GM12891 (cell line): ENCODE measurements at regions not wholly inside any gene's neighbourhood (a gene's known extent, or its start where the extent isn't known, plus 50 kb on each side); places are given as distances from the start of the nearest gene placed in this dataset.
"Not testable (repeated sequence)": the region's sequence is repeated elsewhere in the genome, so short reads cannot be mapped to it uniquely, and the experiment has no call there.

ENCODE experiments used
- DNase-seq: peaks from one replicate; pipeline ENCODE4 v3.0.0; 2011; ENCODE audit warnings: low spot score; ENCODE audit not compliant: insufficient read length
- FAIRE-seq: peaks from 2 replicates; lab custom pipeline; 2011; peaks lifted over from hg19 to GRCh38; lab: Jason Lieb, UNC
- PAX5 ChIP-seq: IDR thresholded peaks from 2 replicates; pipeline ENCODE4 v1.6.1; 2011; ENCODE audit warnings: low read length, moderate library complexity, mild to moderate bottlenecking; ENCODE audit not compliant: insufficient read depth, severe bottlenecking
- POLR2A ChIP-seq: IDR thresholded peaks from 2 replicates; pipeline ENCODE4 v1.6.1; 2011; ENCODE audit warnings: low read depth, low read length, control low read depth
- POLR2AphosphoS5 ChIP-seq: IDR thresholded peaks from 2 replicates; pipeline ENCODE4 v1.6.1; 2011; ENCODE audit warnings: low read depth, low read length, control low read depth
- POU2F2 ChIP-seq: IDR thresholded peaks from 2 replicates; pipeline ENCODE4 v1.6.1; 2011; ENCODE audit warnings: low read depth, mild to moderate bottlenecking, control low read depth, low read length, moderate library complexity
- SPI1 ChIP-seq: IDR thresholded peaks from 2 replicates; pipeline ENCODE4 v1.6.1; 2011; ENCODE audit warnings: low read depth, low read length, control low read depth
- TAF1 ChIP-seq: IDR thresholded peaks from 2 replicates; pipeline ENCODE4 v1.6.1; 2011; ENCODE audit warnings: low read depth, low read length, control low read depth

DNA sequence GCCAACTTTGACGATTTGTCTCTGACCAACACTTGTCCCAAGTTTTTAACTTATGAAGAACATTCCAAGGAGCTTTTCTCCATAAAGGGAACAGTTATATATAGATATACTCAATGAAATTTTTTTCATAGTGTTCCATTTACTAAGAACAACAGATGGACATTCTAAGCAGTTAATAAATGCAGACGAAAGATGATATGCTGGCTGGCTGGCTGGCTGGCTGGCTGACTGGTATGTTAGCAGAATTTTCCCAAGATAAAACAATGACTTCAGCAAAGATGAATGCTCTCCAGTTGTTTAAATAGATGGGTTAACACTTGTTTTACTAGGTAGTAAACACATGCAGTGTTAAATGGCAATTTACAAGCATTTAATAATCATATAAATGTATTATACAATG lies 62.2 kb downstream of the SPANXN3 start:
- TF ChIP-seq POLR2AphosphoS5 (no peak), SPI1 (no peak), POLR2A (no peak), POU2F2 (no peak), TAF1 (no peak), PAX5 (no peak)
- DNase-seq (no peak), FAIRE-seq (no peak)

- no peak for TF ChIP-seq SPI1
- peak; percentile 55 for FAIRE-seq
- DNase-seq: no peak
These were observed 79.8 kb downstream of the SPANXN3 start for GRCh38 chrX:143437439-143437838.

DNA sequence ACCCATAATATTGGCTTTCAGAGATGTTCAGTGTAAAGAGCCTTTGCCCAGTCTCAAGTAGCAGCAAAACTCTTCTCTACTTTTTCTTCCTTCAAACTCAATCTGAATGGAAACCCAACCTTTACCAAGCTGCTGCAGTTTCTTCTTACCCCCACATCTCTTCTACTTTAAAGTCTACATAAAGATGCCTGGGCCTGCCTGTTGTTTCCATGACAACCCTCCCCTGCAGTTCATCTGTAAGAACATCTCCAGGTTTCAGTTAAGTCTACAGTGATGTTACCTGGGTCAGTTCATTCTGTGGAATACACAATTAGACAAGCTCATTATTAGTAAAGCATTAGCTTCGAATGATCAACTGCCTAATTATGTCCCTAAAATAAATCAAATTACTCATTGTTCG lies 81.4 kb downstream of the SPANXN3 start:
- no peak for DNase-seq
- no peak for TF ChIP-seq POLR2AphosphoS5
- no peak for TF ChIP-seq TAF1
- TF ChIP-seq POLR2A: no peak
- TF ChIP-seq PAX5: no peak
- no peak for TF ChIP-seq SPI1
- TF ChIP-seq POU2F2: no peak
- FAIRE-seq: no peak

DNA sequence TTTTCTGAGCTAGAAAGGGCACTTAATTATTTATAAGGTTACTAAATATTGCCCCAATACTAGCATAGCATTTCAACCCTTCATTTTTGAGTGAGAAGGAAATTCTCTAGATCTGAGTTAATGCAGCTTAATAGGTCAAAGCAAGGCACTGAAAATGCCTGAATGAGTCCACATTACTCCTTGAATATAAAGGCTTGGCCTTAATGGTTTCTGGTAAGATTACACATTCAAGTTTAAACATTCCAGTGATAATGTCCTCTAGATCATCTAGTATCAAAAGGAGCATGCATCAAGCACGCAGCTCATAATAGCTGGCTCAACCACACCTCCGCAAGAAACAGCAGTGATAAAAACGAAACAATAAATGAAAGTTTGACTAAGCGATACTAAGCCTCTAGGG lies 87.5 kb downstream of the SPANXN3 start:
- TF ChIP-seq SPI1 (no peak), POLR2A (no peak), POU2F2 (no peak)
- FAIRE-seq (no peak), DNase-seq (no peak)

GRCh38 chrX:143429131-143429530 lies 88.1 kb downstream of the SPANXN3 start:
- FAIRE-seq (no peak), DNase-seq (no peak)
- TF ChIP-seq PAX5: no peak

DNA sequence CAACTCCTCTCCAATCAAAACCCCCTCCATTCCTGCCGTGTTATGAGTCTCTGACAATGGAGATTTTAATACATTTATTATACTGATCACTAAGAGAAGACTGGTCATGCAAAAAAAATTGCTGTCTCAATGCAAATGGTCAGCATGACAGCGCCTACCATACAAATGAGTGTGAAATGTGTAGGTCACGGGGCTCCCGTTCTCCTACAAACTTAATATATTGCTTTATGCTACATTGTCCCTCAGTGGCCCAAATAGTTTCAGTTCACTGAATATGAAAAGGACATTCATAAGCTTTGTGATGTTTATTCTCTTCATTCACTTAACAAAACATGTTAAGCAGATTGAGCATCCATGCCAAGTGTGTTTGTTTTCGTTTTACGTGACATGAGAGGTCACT lies 116.1 kb downstream of the SPANXN3 start:
- FAIRE-seq (no peak), DNase-seq (no peak)
- TF ChIP-seq SPI1: no peak
- TF ChIP-seq TAF1: no peak
- no peak for TF ChIP-seq PAX5
- no peak for TF ChIP-seq POLR2AphosphoS5
- TF ChIP-seq POU2F2: no peak
- TF ChIP-seq POLR2A: no peak

- TF ChIP-seq TAF1 (no peak), POLR2AphosphoS5 (no peak), SPI1 (no peak)
- FAIRE-seq: no peak
- DNase-seq: no peak
These were observed 138.4 kb downstream of the SPANXN3 start for GRCh38 chrX:143378851-143379250.

DNA sequence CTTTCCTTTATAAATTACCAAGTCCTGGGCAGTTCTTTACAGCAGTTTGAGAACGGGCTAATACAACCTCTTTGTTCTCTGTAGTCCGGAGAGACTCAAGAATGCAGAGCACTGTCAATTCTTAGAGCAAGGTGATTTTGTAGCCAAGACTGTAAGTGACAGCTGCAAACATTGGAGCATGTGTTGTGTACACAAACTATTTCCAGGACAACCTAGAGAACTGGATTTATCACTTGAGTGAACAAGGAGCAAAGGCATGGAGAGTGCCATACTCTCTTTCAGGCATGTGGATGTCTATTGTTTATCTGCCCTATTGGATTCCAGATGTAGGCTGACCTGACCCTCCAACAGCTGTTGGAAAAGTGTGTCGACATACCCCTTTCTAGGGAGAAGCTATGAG lies 153.9 kb downstream of the SPANXN3 start:
- no peak for TF ChIP-seq POLR2AphosphoS5
- no peak for TF ChIP-seq POU2F2
- TF ChIP-seq PAX5: no peak
- no peak for TF ChIP-seq TAF1
- TF ChIP-seq SPI1: no peak
- TF ChIP-seq POLR2A: no peak
- FAIRE-seq (no peak), DNase-seq (no peak)

DNA sequence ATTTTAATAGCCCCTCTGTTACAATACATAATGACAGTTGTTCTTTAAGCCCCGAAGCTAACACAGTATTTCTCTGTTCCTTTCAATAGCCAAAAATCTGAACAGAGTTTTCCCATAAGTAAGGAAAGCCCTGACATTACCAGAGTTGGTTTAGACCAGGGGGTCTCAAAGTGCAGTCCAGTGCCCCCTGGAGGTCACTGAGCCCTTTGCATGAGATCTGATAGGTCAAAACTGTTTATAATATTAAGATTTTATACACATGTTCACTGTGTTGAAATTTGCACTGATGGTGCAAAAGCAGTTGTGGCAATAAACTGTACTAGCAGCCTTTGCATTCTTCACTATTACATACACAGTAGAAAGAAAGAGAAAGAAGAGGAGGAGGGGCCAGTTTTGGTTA lies 177.1 kb downstream of the SPANXN3 start:
- no peak for FAIRE-seq
- DNase-seq: no peak
- no peak for TF ChIP-seq PAX5

DNA sequence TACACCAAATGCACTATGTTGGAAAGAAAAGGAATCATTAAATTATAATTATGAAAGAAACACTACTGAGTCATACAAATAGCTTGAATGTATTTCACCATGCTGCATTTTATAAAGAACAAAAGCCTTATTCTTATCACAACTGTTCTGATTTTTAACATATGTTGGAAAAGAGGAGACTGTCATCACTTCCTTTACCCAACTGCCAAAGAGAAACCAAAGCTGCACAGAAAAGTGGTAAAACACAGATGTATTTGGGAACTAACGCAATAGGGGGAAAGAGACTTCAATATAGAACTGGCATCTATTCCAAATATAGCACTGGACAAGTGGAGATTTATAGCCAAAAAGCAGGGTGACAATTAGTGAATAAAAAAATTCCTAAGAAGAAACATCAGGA lies 181.0 kb downstream of the SPANXN3 start:
- TF ChIP-seq POLR2AphosphoS5 (no peak), TAF1 (no peak), SPI1 (no peak), POU2F2 (no peak), POLR2A (no peak), PAX5 (no peak)

DNA sequence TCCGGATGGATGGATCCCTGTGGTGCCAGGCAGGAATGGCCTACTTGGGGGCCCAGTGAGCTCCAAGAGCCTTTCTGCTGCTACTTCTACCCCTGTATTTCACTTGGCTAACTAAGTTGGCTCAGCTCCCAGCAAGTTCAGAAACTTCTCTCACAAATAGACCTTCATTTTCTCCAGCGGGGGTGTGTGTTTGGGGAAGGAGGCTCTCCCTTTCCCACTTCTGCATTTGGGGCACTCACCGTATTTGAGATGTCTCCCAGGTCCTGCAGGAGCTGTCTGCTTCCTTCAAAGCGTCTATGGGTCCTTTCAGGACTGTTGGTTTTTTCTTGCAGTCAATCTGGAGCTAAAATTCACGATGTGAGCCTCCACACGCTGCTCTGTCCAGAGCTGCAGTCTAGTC lies 197.7 kb downstream of the SPANXN3 start:
- no peak for FAIRE-seq
- TF ChIP-seq POLR2A (no peak), POU2F2 (no peak), PAX5 (no peak), POLR2AphosphoS5 (no peak), SPI1 (no peak), TAF1 (no peak)
- DNase-seq: no peak

More for the DNA sequence above, 181.0 kb downstream of the SPANXN3 start:
- FAIRE-seq: no peak
- DNase-seq: no peak

DNA sequence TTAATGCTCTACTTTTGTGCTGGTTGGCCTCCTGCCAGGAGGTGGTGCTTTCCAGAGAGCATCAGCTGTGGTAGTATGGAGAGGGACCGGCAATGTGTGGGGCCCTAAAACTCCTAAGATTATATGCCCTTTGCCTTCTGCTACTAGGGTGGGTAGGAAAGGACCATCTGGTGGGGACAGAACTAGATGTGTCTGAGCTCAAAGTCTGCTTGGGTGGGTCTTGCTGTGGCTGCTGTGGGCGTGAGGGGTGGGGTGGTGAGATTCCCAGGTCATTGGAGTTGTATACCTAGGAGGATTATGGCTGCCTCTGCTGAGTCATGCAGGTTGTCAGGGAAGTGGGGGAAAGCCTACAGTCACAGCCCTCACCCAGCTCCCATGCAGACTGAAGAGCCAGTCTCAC lies 198.4 kb downstream of the SPANXN3 start:
- not testable (repeated sequence) for DNase-seq, FAIRE-seq
